ENCODE measurements at regions not wholly inside any gene's neighbourhood (a gene's known extent, or its start where the extent isn't known, plus 50 kb on each side); places are given as distances from the start of the nearest gene placed in this dataset.
"Not testable (repeated sequence)": the region's sequence is repeated elsewhere in the genome, so short reads cannot be mapped to it uniquely, and the experiment has no call there.

DNA sequence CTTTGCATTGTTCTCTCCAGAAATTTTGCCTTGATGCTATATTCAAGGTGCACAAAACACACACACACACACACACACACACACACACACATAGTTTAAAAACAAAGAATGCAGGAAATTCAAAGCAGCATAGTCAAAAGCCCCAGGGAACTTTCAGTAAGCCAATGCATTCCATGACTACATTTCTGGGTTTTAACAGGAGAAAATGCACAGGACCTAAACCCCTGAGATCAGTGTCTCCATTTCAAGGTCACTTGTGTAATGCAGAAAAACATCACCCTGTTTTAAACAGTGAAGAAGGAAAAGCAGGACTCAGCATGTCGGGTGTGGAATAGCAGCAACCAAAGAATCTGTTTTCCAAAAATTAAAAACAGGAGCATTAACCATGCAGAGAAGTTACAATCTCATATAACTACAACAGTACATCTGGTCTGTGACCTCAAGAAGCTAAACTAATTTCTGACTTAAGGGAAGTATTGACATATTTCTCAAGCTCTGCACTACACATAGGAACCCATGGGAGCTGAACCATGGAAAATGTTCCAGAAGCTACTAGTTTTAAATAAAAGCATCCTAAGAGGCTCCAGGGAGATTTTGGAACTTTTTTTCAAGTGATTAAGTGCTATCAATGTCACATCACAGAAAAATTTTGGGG is 296.7 kb downstream of the HINT1 start:
- DNase-seq, result no peak
- Mint-ChIP-seq H3K27ac (no peak overlapping the region), H3K36me3 (peaks cover 2% of the 10 kb centered on the region), H3K4me1 (ENCODE audit: low read depth) (no peaks in the 10 kb centered on the region), H3K4me3 (no peak overlapping the region), H3K27me3 (no peaks in the 10 kb centered on the region), H3K9me3 (no peaks in the 10 kb centered on the region)
- intact Hi-C loops (cut with micrococcal nuclease), result no loop called here
- ChIA-PET CTCF (interaction anchor here (0.6 to 0.9 kb wide), 2 partner anchors 136 to 201 kb away, joined by 3 read pairs; no protein-coding TSS in a partner anchor), POLR2A (no interaction called here)

GRCh38 chr5:130845049-130845765 is 319.8 kb downstream of the HINT1 start:
- DNase-seq, result no peak
- ChIA-PET POLR2A (no interaction called here), CTCF (interaction anchor here (0.6 kb wide), 1 partner anchor 261 kb away, joined by 3 read pairs; no protein-coding TSS in a partner anchor)
- H3K27ac Mint-ChIP-seq, result no peak overlapping the region
- H3K36me3 Mint-ChIP-seq, result peaks cover 6% of the 10 kb centered on the region
- no peaks in the 10 kb centered on the region for H3K4me1 Mint-ChIP-seq (ENCODE audit: low read depth)
- H3K4me3 Mint-ChIP-seq, result no peak overlapping the region
- peaks cover 12% of the 10 kb centered on the region for H3K27me3 Mint-ChIP-seq
- peaks cover 9% of the 10 kb centered on the region for H3K9me3 Mint-ChIP-seq
- intact Hi-C loops (cut with micrococcal nuclease), result no loop called here

DNA sequence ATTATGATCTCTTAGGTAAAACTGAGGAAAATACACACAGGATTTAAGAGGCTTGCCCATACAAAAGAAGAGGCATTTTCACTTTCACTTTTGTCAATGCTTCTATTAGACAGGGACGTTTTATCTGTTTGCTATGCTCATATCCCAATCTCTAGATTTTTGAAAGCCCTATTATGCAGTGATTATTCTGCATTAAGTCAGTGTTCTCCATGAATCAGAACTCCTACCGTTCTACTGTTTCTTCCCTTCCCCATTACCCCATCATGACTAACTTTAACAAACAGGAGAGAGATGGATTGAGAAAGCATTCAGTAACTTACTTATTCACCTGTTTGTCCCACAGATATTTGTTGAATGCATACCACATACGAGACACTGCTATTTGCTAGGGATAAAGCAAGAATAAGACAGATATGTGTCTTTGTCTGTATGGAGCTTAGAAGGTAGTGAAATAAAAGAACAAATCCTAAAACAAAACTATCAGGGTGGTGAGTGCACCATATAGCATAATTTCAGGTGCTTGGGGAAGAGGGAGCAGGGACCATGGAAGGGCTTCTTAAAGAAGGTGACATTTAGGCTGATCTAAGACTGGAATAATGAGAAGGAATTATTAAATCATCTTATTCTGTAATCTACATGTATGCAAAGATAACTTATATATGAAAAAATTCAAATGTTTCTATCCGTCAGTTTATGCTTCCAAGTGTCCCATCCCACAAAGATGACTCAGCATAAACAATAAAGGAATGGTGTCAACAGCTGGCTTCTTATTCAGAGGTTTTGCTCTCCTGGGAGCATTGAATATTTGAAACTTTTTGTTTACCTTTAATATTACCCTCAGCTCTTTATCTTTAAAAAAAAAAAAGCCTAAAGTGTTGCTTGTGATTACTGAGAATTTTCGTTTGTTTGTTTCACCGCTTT is 328.1 kb downstream of the HINT1 start:
- H3K4me1 Mint-ChIP-seq (ENCODE audit: low read depth), result peaks cover 12% of the 10 kb centered on the region
- H3K27me3 Mint-ChIP-seq, result no peaks in the 10 kb centered on the region
- no peaks in the 10 kb centered on the region for H3K9me3 Mint-ChIP-seq
- ChIA-PET POLR2A (no interaction called here), CTCF (no interaction called here)
- H3K4me3 Mint-ChIP-seq, result peak overlapping the region; percentile 71
- H3K27ac Mint-ChIP-seq, result no peak overlapping the region
- DNase-seq, result no peak
- intact Hi-C loops (cut with micrococcal nuclease), result no loop called here
- H3K36me3 Mint-ChIP-seq, result no peaks in the 10 kb centered on the region

DNA sequence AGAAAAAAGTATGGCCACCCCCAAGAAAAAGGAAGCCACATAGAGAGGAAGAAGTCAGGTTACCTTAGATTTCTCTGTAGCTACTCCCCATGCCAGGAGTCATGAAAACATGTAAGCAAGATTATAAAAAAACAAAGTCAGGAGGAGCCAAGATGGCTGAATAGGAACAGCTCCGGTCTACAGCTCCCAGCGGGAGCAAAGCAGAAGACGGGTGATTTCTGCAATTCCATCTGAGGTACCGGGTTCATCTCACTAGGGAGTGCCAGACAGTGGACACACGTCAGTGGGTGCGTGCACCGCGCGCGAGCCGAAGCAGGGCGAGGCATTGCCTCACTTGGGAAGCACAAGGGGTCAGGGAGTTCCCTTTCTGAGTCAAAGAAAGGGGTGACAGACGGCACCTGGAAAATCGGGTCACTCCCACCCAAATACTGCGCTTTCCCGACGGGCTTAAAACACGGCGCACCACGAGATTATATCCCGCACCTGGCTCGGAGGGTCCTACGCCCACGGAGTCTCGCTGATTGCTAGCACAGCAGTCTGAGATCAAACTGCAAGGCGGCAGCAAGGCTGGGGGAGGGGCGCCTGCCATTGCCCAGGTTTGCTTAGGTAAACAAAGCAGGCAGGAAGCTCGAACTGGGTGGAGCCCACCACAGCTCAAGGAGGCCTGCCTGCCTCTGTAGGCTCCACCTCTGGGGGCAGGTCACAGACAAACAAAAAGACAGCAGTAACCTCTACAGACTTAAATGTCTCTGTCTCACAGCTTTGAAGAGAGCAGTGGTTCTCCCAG is 347.3 kb downstream of the HINT1 start:
- H3K4me1 Mint-ChIP-seq (ENCODE audit: low read depth); DNase-seq; H3K27me3 Mint-ChIP-seq; H3K9me3 Mint-ChIP-seq; POLR2A ChIA-PET; H3K27ac Mint-ChIP-seq; intact Hi-C loops (cut with micrococcal nuclease); H3K36me3 Mint-ChIP-seq; CTCF ChIA-PET; H3K4me3 Mint-ChIP-seq: not testable (repeated sequence)

GRCh38 chr5:130815246-130815645 is 349.8 kb downstream of the HINT1 start:
- intact Hi-C loops (cut with micrococcal nuclease), result no loop called here
- CTCF ChIA-PET, result no interaction called here
- no peak overlapping the region for H3K27ac Mint-ChIP-seq

GRCh38 chr5:130808691-130809090 is 356.4 kb downstream of the HINT1 start:
- intact Hi-C loops (cut with micrococcal nuclease), result no loop called here
- H3K4me1 Mint-ChIP-seq (ENCODE audit: low read depth), result no peaks in the 10 kb centered on the region
- H3K4me3 Mint-ChIP-seq, result no peak overlapping the region
- ChIA-PET CTCF (no interaction called here), POLR2A (no interaction called here)
- H3K27ac Mint-ChIP-seq, result no peak overlapping the region
- no peaks in the 10 kb centered on the region for H3K9me3 Mint-ChIP-seq
- peaks cover 7% of the 10 kb centered on the region for H3K27me3 Mint-ChIP-seq
- H3K36me3 Mint-ChIP-seq, result no peaks in the 10 kb centered on the region
- no peak for DNase-seq

More at GRCh38 chr5:130815246-130815645, 349.8 kb downstream of the HINT1 start:
- no peaks in the 10 kb centered on the region for H3K36me3 Mint-ChIP-seq
- POLR2A ChIA-PET, result no interaction called here
- peaks cover 9% of the 10 kb centered on the region for H3K4me1 Mint-ChIP-seq (ENCODE audit: low read depth)
- H3K4me3 Mint-ChIP-seq, result no peak overlapping the region
- no peaks in the 10 kb centered on the region for H3K27me3 Mint-ChIP-seq
- DNase-seq, result no peak
- no peaks in the 10 kb centered on the region for H3K9me3 Mint-ChIP-seq

- peaks cover 7% of the 10 kb centered on the region for H3K27me3 Mint-ChIP-seq
- H3K4me1 Mint-ChIP-seq (ENCODE audit: low read depth), result no peaks in the 10 kb centered on the region
- no peaks in the 10 kb centered on the region for H3K36me3 Mint-ChIP-seq
- DNase-seq, result no peak
- POLR2A ChIA-PET, result no interaction called here
- CTCF ChIA-PET, result no interaction called here
- H3K4me3 Mint-ChIP-seq, result no peak overlapping the region
- H3K9me3 Mint-ChIP-seq, result peaks cover 6% of the 10 kb centered on the region
- intact Hi-C loops (cut with micrococcal nuclease), result no loop called here
- H3K27ac Mint-ChIP-seq, result no peak overlapping the region
These were observed 359.4 kb downstream of the HINT1 start for GRCh38 chr5:130805648-130806047.

DNA sequence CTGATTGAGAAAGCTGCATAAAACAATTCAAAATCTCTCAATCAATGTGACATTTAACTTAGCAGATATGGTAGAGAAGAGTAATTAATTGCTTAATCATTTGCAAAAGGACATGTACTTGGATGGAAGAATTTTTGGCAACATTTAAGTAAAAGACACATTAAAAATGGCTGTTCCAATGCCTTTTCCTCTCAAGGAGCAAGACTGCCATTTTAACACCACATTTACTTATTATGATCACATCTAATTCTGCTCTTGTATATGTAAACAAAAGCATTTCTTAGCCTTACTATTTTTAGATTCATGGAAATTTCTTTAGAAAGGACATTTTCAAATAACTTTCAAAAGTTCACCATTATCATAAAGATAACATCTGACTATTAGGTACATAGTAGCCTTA is 360.0 kb downstream of the HINT1 start:
- Mint-ChIP-seq H3K9me3 (peaks cover 9% of the 10 kb centered on the region), H3K27me3 (peaks cover 7% of the 10 kb centered on the region), H3K36me3 (no peaks in the 10 kb centered on the region), H3K4me1 (ENCODE audit: low read depth) (no peaks in the 10 kb centered on the region), H3K27ac (no peak overlapping the region), H3K4me3 (no peak overlapping the region)
- CTCF ChIA-PET, result no interaction called here
- POLR2A ChIA-PET, result no interaction called here
- intact Hi-C loops (cut with micrococcal nuclease), result no loop called here
- DNase-seq, result no peak

GRCh38 chr5:130801963-130802362 is 363.1 kb downstream of the HINT1 start:
- peaks cover 6% of the 10 kb centered on the region for H3K27me3 Mint-ChIP-seq
- H3K4me3 Mint-ChIP-seq, result no peak overlapping the region
- ChIA-PET POLR2A (no interaction called here), CTCF (no interaction called here)
- no peaks in the 10 kb centered on the region for H3K36me3 Mint-ChIP-seq
- no peaks in the 10 kb centered on the region for H3K4me1 Mint-ChIP-seq (ENCODE audit: low read depth)
- no peak for DNase-seq
- H3K9me3 Mint-ChIP-seq, result peaks cover 14% of the 10 kb centered on the region
- H3K27ac Mint-ChIP-seq, result no peak overlapping the region
- intact Hi-C loops (cut with micrococcal nuclease), result no loop called here

DNA sequence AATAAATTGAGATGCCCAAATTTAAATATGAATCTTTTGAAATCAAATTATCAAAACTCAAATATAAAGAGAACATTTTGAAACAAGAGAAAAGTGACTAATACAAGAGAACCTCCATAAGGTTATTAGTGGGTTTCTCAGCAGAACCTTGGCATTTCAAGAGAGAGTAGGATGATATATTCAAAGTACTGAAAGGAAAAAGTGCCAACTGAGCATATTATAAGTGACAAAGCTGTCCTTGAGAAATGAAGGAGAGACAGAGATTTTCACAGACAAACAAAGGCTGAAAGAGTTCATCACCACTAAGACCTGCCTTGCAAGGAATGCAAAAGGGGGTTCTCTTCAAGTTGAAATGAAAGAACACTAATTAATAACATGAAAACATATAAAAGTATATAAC is 366.0 kb downstream of the HINT1 start:
- no peak for DNase-seq
- Mint-ChIP-seq H3K36me3 (no peaks in the 10 kb centered on the region), H3K9me3 (peaks cover 14% of the 10 kb centered on the region), H3K27me3 (no peaks in the 10 kb centered on the region), H3K27ac (no peak overlapping the region), H3K4me1 (ENCODE audit: low read depth) (no peaks in the 10 kb centered on the region), H3K4me3 (no peak overlapping the region)
- ChIA-PET CTCF (no interaction called here), POLR2A (no interaction called here)
- intact Hi-C loops (cut with micrococcal nuclease), result no loop called here

GRCh38 chr5:130797303-130797702 is 367.8 kb downstream of the HINT1 start:
- no peak for DNase-seq
- ChIA-PET POLR2A (no interaction called here), CTCF (no interaction called here)
- Mint-ChIP-seq H3K27me3 (peaks cover 1% of the 10 kb centered on the region), H3K36me3 (no peaks in the 10 kb centered on the region), H3K9me3 (peaks cover 14% of the 10 kb centered on the region), H3K4me1 (ENCODE audit: low read depth) (no peaks in the 10 kb centered on the region), H3K27ac (no peak overlapping the region), H3K4me3 (no peak overlapping the region)
- intact Hi-C loops (cut with micrococcal nuclease), result no loop called here

- Mint-ChIP-seq H3K4me3 (no peak overlapping the region), H3K36me3 (no peaks in the 10 kb centered on the region), H3K27ac (no peak overlapping the region), H3K4me1 (ENCODE audit: low read depth) (no peaks in the 10 kb centered on the region), H3K9me3 (peaks cover 14% of the 10 kb centered on the region), H3K27me3 (peaks cover 1% of the 10 kb centered on the region)
- POLR2A ChIA-PET, result no interaction called here
- DNase-seq, result no peak
- intact Hi-C loops (cut with micrococcal nuclease), result no loop called here
- CTCF ChIA-PET, result no interaction called here
These were observed 368.2 kb downstream of the HINT1 start for GRCh38 chr5:130796902-130797301.

All from activated CD4-positive, alpha-beta memory T cell treated with anti-CD3 and anti-CD28 coated beads for 36 hours (primary cell).